ENCODE measurements at regions not wholly inside any gene's neighbourhood (a gene's known extent, or its start where the extent isn't known, plus 50 kb on each side); places are given as distances from the start of the nearest gene placed in this dataset.

GRCh38 chr5:156188016-156188415 is 138.9 kb upstream of the SGCD start:
- no peak for TF ChIP-seq CTCF (IDR thresholded peaks at IDR 0.05; ENCODE audit: insufficient read depth, low read length, poor library complexity, severe bottlenecking)
- no peak for TF ChIP-seq EZH2phosphoT487 (conservative IDR thresholded peaks at IDR 0.05; ENCODE audit: low read length)
